Nephron progenitor cell (in vitro differentiated cells): ENCODE measurements at regions not wholly inside any gene's neighbourhood (a gene's known extent, or its start where the extent isn't known, plus 50 kb on each side); places are given as distances from the start of the nearest gene placed in this dataset.

Experiments used
- DNase-seq: peaks from one replicate; pipeline ENCODE4 v3.0.0; 2021
- H3K27ac Mint-ChIP-seq: 2 replicates; pipeline ENCODE4 v1.8.0; 2021; ENCODE audit warnings: mild to moderate bottlenecking, moderate library complexity, mixed read lengths
- H3K27me3 Mint-ChIP-seq: 2 replicates; pipeline ENCODE4 v1.8.0; 2021; ENCODE audit warnings: mild to moderate bottlenecking, low read depth, mixed read lengths; ENCODE audit not compliant: poor library complexity
- H3K36me3 Mint-ChIP-seq: 2 replicates; pipeline ENCODE4 v1.8.0; 2021; ENCODE audit warnings: low read depth, mixed read lengths
- H3K4me1 Mint-ChIP-seq: 2 replicates; pipeline ENCODE4 v1.8.0; 2021; ENCODE audit warnings: mixed read lengths
- H3K4me3 Mint-ChIP-seq: 2 replicates; pipeline ENCODE4 v1.8.0; 2021; ENCODE audit warnings: mild to moderate bottlenecking, moderate library complexity, mixed read lengths
- H3K9me3 Mint-ChIP-seq: 2 replicates; pipeline ENCODE4 v1.8.0; 2021; ENCODE audit warnings: mild to moderate bottlenecking, moderate library complexity, mixed read lengths
- CTCF ChIP-seq: fragments of 200-600 bp; sonication (generic); IDR thresholded peaks from 2 replicates; pipeline ENCODE4 v1.5.0; 2021; ENCODE audit warnings: antibody characterized with exemption

GRCh38 chr4:100049872-100050271, 99.8 kb upstream of the H2AZ1 start:
- Mint-ChIP-seq H3K4me3 (no peak overlapping the region), H3K27ac (no peak overlapping the region), H3K36me3 (peaks cover 5% of the 10 kb centered on the region), H3K27me3 (no peaks in the 10 kb centered on the region), H3K9me3 (peaks cover 22% of the 10 kb centered on the region), H3K4me1 (no peaks in the 10 kb centered on the region)
- TF ChIP-seq CTCF: no peak
- DNase-seq: no peak

- DNase-seq: no peak
- H3K36me3 Mint-ChIP-seq: no peaks in the 10 kb centered on the region
- TF ChIP-seq CTCF: no peak
- no peak overlapping the region for H3K27ac Mint-ChIP-seq
- H3K9me3 Mint-ChIP-seq: peaks cover 8% of the 10 kb centered on the region
- no peaks in the 10 kb centered on the region for H3K27me3 Mint-ChIP-seq
- H3K4me1 Mint-ChIP-seq: no peaks in the 10 kb centered on the region
- H3K4me3 Mint-ChIP-seq: no peak overlapping the region
Measured at GRCh38 chr4:100042711-100043110, 92.6 kb upstream of the H2AZ1 start.

DNA sequence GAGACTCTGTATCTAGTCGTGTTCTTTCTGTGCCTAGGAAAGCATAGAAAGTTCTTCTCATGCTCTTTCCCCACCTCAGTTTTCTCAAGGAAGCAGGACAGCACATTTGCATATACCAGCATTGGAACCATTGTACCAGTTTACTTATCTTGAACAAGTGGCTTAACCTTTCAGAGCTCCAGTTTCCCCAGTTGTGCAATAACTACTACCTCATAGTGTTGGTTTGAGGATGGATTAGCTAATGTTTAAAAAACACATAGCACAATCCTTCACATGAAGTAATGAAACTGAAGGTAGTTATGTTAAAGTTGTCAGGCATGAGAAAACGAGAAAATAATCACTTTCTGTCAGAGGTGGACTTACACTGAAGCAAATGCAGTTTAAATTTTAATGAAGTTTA, 92.2 kb upstream of the H2AZ1 start:
- no peak for DNase-seq
- Mint-ChIP-seq H3K9me3 (peaks cover 8% of the 10 kb centered on the region), H3K27ac (no peak overlapping the region), H3K27me3 (no peaks in the 10 kb centered on the region), H3K4me1 (no peaks in the 10 kb centered on the region), H3K4me3 (no peak overlapping the region), H3K36me3 (no peaks in the 10 kb centered on the region)
- no peak for TF ChIP-seq CTCF

DNA sequence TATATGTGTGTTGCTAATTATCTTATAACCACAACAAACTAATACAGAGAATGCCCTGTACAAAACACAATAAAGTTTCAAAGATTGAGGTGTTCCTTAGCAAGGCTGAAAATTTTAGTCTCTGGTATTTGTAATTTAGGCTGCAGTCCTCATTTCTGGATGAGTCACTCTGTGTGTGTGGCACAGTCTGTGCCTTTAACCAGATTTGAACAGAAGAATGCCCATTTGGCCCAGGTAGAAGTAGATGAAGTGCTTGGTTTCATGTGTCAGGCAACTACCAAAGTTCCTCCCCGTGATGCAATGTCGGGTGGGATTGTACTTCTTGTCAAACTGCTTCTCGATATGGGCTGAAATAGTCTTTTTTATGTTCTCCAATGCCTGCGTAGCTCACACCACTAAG, 91.6 kb upstream of the H2AZ1 start:
- H3K27ac Mint-ChIP-seq: no peak overlapping the region
- H3K36me3 Mint-ChIP-seq: no peaks in the 10 kb centered on the region
- TF ChIP-seq CTCF: no peak
- no peak overlapping the region for H3K4me3 Mint-ChIP-seq
- peaks cover 10% of the 10 kb centered on the region for H3K9me3 Mint-ChIP-seq
- no peaks in the 10 kb centered on the region for H3K4me1 Mint-ChIP-seq
- H3K27me3 Mint-ChIP-seq: no peaks in the 10 kb centered on the region
- no peak for DNase-seq

DNA sequence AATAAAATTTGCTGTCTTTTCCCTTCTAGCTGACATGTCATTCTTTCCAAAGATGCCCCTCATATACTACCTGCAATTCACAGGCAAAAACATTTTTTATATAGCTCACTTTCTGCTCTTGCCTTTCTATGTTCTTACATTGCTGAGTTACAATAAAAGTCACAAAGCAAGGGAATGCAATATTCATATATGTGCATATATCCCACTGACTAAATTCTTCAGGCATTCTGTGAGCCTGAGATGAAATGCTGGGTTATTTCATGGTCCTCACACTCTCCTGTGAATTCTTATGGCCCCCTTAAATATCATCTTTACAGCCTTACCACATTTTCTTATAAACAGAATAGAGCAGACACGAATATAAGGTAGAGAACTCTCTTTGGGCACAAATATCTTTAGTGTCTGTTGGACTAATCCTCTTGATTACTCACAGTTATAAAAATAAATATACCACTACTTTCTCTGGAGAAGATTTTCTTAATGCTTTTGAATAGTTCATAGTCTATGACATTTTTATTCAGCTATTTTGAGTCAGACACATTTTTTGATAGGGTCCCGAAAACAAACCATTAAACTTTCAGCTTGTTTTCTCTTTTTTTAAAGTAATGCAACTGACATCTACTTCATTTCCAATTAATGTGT, 84.1 kb upstream of the H2AZ1 start:
- H3K9me3 Mint-ChIP-seq: peaks cover 5% of the 10 kb centered on the region
- no peak overlapping the region for H3K27ac Mint-ChIP-seq
- no peak overlapping the region for H3K4me3 Mint-ChIP-seq
- H3K36me3 Mint-ChIP-seq: no peaks in the 10 kb centered on the region
- H3K4me1 Mint-ChIP-seq: no peaks in the 10 kb centered on the region
- TF ChIP-seq CTCF: no peak
- DNase-seq: no peak
- H3K27me3 Mint-ChIP-seq: no peaks in the 10 kb centered on the region

GRCh38 chr4:100026066-100026465, 76.0 kb upstream of the H2AZ1 start:
- no peaks in the 10 kb centered on the region for H3K36me3 Mint-ChIP-seq
- no peak for TF ChIP-seq CTCF

More at GRCh38 chr4:100026066-100026465, 76.0 kb upstream of the H2AZ1 start:
- DNase-seq: no peak
- peaks cover 8% of the 10 kb centered on the region for H3K4me1 Mint-ChIP-seq
- no peak overlapping the region for H3K27ac Mint-ChIP-seq
- no peaks in the 10 kb centered on the region for H3K27me3 Mint-ChIP-seq
- no peak overlapping the region for H3K4me3 Mint-ChIP-seq
- H3K9me3 Mint-ChIP-seq: peaks cover 4% of the 10 kb centered on the region
